Erythroblast (primary cell): ENCODE measurements at regions not wholly inside any gene's neighbourhood (a gene's known extent, or its start where the extent isn't known, plus 50 kb on each side); places are given as distances from the start of the nearest gene placed in this dataset.

Experiments used
- GATA1 ChIP-seq: IDR thresholded peaks from 2 replicates; pipeline ENCODE4 v1.6.1; 2011; ENCODE audit warnings: low read depth, mild to moderate bottlenecking, control low read depth, low read length, moderate library complexity
- POLR2A ChIP-seq: IDR thresholded peaks from 2 replicates; pipeline ENCODE4 v1.6.1; 2011; ENCODE audit warnings: mild to moderate bottlenecking, low read length

DNA sequence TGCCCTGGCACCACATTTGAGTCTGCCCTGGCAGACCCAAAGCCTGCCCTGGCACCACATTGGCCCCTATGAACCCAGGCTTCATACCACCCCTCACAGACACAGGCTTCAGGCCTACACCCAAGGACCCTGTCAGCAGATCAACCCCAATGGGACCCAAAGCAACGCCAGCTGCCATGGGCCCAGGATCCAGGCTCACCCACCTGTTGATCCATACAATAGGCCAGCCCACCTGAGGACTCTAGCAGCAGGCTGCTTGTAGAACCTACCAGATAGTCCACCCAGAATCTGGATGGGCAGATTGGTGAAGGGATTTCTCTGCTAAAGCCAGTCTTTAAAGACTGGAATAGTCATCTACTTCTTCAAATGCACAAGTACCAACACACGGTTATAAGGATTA is 114.4 kb downstream of the LAS1L start:
- TF ChIP-seq POLR2A: no peak
- TF ChIP-seq GATA1: no peak
